GM18507 (cell line): ENCODE measurements at regions not wholly inside any gene's neighbourhood (a gene's known extent, or its start where the extent isn't known, plus 50 kb on each side); places are given as distances from the start of the nearest gene placed in this dataset.
"Not testable (repeated sequence)": the region's sequence is repeated elsewhere in the genome, so short reads cannot be mapped to it uniquely, and the experiment has no call there.

Experiments used
- DNase-seq: peaks from one replicate; pipeline ENCODE4 v3.0.0; 2011; ENCODE audit warnings: low read depth; ENCODE audit not compliant: insufficient read length; ENCODE audit errors: extremely low spot score
- FAIRE-seq: peaks from 2 replicates; lab custom pipeline; 2011; peaks lifted over from hg19 to GRCh38; lab: Jason Lieb, UNC

GRCh38 chr7:153061910-153062528 is 302.5 kb downstream of the ACTR3B start:
- FAIRE-seq = no peak
- no peak for DNase-seq

- FAIRE-seq = no peak
- no peak for DNase-seq
These were observed 305.5 kb downstream of the ACTR3B start for GRCh38 chr7:153065051-153065450.

DNA sequence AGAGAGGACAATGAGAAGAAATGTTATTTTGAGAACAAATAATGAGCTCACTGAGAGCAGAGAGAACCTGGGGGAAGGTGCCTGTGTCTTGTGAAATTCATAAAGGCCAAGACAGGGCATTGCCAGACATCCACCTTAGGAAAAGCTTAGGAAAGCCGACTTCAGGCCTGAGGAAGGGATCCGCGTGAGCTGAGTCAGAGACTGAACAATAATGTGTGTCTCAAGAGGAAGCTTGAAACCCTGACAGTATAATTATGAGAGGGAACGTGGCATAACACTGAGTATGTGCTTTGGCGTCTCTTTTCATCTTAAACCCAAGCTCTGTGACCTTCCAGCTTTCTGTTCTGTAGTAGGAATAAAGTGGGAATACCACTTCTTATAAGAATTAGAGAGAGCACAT is 307.2 kb downstream of the ACTR3B start:
- DNase-seq = no peak
- no peak for FAIRE-seq

DNA sequence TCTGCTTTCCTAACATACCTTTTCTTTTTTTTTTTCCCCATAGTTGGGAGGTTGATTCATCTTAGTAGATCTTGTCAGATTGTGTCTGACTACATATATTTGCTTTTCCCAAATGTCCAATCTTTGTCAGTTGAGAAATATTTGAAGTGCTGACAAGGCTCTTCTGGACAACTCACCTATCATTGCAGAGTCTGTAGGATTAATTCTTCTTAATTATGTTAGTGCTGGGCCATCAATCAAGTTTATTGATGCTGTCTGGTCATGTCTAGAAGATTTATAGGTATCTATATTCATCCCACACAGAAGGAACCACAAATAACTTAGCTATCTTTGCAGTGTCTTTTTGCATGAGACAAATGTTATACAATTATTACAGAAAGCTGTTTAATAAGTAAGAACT is 310.6 kb downstream of the ACTR3B start:
- FAIRE-seq (no peak), DNase-seq (no peak)

GRCh38 chr7:153072806-153073205 is 313.3 kb downstream of the ACTR3B start:
- FAIRE-seq (no peak), DNase-seq (no peak)

- DNase-seq, FAIRE-seq: not testable (repeated sequence)
These were observed 316.7 kb downstream of the ACTR3B start for GRCh38 chr7:153076289-153076688.

DNA sequence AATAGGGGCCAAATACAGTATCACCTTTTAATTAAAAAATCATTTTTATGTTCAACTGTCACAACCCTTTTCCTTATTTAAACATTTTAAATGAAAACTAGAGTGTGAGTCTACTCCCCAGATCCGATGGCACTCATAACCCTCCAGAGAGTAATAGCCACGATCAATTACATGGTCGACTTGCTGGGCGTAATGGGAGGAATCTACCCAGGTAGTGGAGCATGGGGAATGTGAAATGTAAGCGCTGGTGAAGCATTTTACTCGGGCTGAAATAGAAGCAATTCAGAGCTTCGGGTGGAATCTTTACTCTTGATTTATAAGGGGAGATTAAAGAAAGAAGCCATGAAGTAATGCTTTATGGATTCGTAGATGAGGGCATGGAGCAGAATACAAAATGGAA is 321.9 kb downstream of the ACTR3B start:
- FAIRE-seq (no peak), DNase-seq (no peak)

GRCh38 chr7:153084278-153084677 is 324.7 kb downstream of the ACTR3B start:
- DNase-seq (no peak), FAIRE-seq (no peak)

DNA sequence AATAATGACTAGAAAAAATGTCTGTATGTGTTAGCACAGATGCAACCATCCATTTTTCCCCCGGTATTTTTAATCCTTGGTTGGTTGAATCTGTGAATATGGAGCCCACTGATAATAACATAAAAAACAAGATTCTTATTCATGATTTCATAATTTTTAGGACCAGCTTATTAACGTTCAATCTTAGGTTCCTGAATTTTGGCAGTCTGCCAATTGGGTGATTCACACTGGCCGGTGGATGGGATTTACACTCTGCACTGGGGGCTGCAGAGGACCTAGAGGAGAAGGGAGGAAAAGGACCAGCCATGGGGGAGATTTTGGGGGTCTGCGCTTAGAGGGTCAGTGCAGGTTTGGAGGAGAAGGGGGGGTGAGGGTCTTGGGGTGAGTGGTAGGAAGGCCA is 327.9 kb downstream of the ACTR3B start:
- no peak for FAIRE-seq
- no peak for DNase-seq

GRCh38 chr7:153088601-153089000 is 329.0 kb downstream of the ACTR3B start:
- DNase-seq (no peak), FAIRE-seq (no peak)

- DNase-seq = no peak
- no peak for FAIRE-seq
These were observed 330.7 kb downstream of the ACTR3B start for GRCh38 chr7:153090209-153090608.

DNA sequence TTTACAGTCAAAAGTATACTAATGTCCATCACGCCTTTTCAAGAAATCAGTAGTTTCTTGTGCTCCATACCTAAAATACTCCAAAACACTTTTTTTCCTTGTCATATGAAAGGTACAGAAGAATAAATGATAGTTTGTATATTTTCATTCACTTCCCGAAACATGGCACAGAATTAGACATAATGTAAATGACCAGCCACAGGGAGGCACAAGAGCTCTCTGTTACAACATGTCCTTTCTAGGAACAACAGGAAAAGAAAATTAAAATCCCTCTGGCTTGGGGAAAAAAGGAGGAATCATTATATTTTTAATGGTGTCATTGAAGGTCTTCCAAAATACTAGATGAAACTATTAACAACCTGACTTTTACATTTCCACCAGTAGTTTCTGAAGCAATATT is 331.2 kb downstream of the ACTR3B start:
- no peak for FAIRE-seq

GRCh38 chr7:153091477-153091876 is 331.9 kb downstream of the ACTR3B start:
- no peak for DNase-seq
- FAIRE-seq = no peak

More for the DNA sequence above, 331.2 kb downstream of the ACTR3B start:
- DNase-seq = no peak

DNA sequence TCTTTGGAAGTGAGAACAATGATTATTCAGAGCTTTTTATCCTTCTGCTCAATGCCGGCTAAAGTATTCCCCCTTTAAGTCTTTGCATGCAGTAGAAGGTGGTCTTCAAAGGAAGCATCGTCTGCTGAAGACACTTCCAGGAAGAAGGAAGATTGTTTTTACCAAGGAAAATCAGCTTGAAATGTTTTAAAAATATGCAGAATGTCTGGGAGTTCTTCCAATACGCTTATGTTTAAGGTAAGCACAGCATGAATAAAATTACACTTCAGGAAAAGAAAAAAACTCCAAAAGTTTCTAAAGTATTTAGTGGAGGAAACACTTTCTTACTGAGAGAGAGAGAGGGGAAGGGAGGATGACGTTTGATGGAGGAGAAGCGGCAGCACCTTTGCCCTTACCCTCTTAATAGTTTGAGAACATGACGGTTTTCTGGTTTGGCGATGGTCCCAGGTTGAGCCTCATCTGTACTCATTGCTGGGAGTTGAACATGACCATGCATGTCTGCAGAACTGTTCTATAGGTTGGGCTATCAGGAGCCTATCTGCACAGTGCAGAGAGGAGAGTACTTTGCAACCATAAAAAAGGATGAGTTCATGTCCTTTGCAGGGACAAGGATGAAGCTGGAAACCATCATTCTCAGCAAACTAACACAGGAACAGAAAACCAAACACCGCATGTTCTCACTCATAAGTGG is 338.1 kb downstream of the ACTR3B start:
- no peak for FAIRE-seq
- no peak for DNase-seq

- DNase-seq (no peak), FAIRE-seq (no peak)
These were observed 339.7 kb downstream of the ACTR3B start for GRCh38 chr7:153099235-153099634.

GRCh38 chr7:153100691-153101237 is 341.2 kb downstream of the ACTR3B start:
- DNase-seq = no peak
- FAIRE-seq = no peak

GRCh38 chr7:153103202-153103601 is 343.6 kb downstream of the ACTR3B start:
- FAIRE-seq (no peak), DNase-seq (no peak)

DNA sequence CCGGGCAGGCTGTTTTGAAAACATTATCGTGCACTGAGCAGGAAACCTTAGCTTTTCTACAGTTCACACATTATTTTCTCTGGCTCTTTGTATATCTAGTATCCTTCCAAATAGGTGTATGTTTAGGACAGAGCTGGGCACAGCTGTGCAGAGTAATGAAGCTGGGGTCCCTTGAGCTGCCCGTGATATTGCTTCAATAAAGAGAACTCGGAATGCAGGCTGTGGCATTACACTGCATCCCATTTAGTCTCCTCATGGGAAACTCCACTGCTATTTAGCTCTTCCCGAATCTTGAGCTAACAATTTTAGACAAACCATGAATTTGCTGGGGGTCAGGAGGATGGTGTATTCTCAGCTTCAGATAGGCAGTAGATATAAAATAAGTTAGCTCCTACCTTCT is 348.3 kb downstream of the ACTR3B start:
- no peak for FAIRE-seq

DNA sequence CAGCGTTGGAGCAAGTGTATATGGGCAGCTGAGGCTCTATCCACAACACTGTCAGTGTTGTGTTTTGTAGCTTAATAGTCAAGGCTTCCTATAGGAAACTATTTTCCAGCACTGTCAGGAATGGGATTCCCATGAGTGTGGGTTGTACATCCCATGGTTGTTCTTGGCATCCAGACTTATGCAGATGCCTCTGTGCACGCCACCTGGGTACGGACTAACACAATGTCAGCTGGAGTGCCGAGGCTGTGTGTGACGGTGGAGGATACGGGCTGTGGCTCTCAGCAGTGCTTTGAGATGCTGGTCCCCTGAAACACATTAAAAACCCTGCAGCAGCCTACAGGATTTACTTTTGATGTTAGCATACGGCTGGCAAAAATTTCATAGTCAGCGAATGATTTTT is 350.0 kb downstream of the ACTR3B start:
- DNase-seq (no peak), FAIRE-seq (no peak)

More for the DNA sequence above, 348.3 kb downstream of the ACTR3B start:
- DNase-seq = no peak

DNA sequence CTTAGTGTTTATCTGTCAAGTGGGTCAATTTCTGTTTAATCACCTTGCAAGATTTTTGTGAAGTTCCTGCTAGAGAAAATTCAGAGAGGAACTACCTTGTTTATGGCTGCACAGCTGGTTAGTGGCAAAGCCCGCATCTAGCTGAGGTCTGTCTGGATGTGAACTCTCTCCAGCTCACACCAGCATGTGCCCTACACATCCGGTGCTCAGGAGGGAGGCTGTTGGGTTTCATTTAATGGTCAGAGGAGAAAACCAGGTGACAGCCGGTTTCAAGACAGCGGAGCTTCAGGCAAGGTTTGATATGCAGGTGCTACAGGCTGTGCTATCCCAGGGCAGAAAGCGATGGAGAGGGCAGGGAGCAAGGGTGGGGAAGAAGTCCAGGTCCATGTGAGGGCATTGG is 351.1 kb downstream of the ACTR3B start:
- FAIRE-seq (no peak), DNase-seq (no peak)

DNA sequence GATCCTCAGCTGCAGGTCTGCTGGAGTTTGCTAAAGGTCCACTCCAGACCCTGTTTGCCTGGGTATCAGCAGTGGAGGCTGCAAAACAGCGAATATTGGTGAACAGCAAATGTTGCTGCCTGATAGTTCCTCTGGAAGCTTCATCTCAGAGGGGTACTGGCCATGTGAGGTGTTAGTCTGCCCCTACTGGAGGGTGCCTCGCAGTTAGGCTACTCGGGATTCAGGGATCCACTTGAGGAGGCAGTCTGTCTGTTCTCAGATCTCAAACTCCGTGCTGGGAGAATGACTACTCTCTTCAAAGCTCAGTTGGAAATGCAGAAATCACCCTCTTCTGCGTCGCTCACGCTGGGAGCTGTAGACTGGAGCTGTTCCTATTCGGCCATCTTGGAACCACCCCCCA is 362.7 kb downstream of the ACTR3B start:
- not testable (repeated sequence) for DNase-seq, FAIRE-seq
